ENCODE measurements at regions not wholly inside any gene's neighbourhood (a gene's known extent, or its start where the extent isn't known, plus 50 kb on each side); places are given as distances from the start of the nearest gene placed in this dataset.
"Not testable (repeated sequence)": the region's sequence is repeated elsewhere in the genome, so short reads cannot be mapped to it uniquely, and the experiment has no call there.

- DNase-seq (ENCODE audit: low spot score) = not testable (repeated sequence)
These were observed 71.7 kb downstream of the ZNF479 start for GRCh38 chr7:57060506-57060905.

DNA sequence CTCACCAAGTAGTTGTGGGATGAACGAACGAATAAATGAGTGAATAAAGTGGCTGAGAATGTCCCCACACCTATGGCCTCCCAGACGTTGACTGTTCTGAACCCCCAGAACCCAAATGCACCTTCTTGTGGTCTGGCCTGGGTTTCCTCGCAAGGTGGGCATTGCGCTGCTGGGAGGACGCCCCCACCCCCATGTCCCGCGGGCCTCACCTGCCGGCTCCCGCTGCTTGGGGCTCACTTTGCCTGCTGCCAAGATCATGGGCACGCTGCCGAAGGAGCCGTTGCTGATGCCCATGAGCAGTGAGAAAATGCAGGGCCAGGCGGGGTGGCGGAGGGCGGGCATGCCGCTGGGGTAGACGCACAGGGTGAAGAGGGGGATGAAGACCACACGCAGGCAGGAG is 115.9 kb downstream of the ZNF479 start:
- DNase-seq (ENCODE audit: low spot score) = not testable (repeated sequence)

- not testable (repeated sequence) for DNase-seq (ENCODE audit: low spot score)
These were observed 118.5 kb downstream of the ZNF479 start for GRCh38 chr7:57013707-57014106.

GRCh38 chr7:57012907-57013306 is 119.3 kb downstream of the ZNF479 start:
- DNase-seq (ENCODE audit: low spot score) = not testable (repeated sequence)

DNA sequence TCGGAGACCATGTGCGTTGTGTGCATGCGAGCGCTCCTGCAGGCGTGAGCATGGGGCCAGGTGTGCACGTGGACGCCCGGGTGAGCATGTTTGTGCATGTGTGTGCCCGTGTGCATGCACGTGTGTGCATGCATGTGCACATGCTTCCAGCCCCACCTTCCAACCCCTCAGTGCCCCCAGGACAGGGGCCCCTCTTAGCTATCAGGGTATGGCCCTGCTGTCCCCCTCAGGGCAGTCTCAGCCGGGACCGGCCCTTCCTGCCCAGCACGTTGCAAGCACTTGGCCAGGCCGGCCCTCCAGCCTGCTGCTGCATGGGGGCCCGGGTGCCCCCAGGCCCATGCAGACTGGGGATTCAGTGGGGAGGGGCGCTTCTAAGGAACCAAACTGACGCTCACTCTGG is 123.0 kb downstream of the ZNF479 start:
- not testable (repeated sequence) for DNase-seq (ENCODE audit: low spot score)

DNA sequence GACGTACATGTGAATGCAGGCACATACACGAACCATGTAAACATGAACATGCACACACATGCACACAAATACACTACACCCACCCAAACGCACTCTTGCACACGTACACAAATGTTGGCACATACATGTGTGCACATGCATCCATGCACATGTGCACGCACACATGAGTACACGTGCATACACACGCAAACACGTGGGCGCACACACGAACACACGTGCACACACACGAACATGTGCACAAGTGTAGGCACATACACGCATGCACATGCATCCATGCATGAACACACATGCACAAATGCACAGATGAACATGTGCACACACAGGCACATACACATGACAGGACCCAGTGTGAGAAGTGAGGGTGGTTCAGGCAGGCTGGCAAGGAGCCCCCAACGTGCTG is 126.3 kb downstream of the ZNF479 start:
- DNase-seq (ENCODE audit: low spot score) = not testable (repeated sequence)

DNA sequence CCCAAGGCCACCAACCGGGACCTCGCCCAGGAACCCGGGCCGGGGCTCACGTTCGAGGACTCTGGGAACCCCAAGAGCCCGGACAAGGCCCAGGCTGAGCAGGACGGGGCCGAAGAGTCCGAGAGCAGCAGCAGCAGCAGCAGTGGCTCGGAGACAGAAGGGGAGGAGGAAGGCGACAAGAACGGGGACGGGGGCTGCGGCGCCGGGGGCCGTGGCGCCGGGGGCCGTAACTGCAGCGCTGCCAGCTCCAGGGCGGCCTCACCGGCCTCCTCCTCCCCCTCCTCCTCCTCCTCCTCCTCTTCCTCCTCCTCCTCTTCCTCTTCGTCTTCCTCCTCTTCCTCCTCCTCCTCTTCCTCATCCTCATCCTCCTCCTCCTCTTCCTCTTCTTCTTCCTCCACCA is 128.4 kb downstream of the ZNF479 start:
- DNase-seq (ENCODE audit: low spot score) = not testable (repeated sequence)

GRCh38 chr7:57001926-57002325 is 130.3 kb downstream of the ZNF479 start:
- DNase-seq (ENCODE audit: low spot score) = not testable (repeated sequence)

- DNase-seq (ENCODE audit: low spot score) = not testable (repeated sequence)
These were observed 138.5 kb downstream of the ZNF479 start for GRCh38 chr7:56993779-56994178.

GRCh38 chr7:56957737-56958408 is 174.4 kb downstream of the ZNF479 start:
- DNase-seq (ENCODE audit: low spot score) = not testable (repeated sequence)

- not testable (repeated sequence) for DNase-seq (ENCODE audit: low spot score)
These were observed 175.2 kb downstream of the ZNF479 start for GRCh38 chr7:56957086-56957485.

- DNase-seq (ENCODE audit: low spot score) = not testable (repeated sequence)
These were observed 183.6 kb downstream of the ZNF479 start for GRCh38 chr7:56948390-56949379.

GRCh38 chr7:56940050-56940449 is 192.2 kb downstream of the ZNF479 start:
- DNase-seq (ENCODE audit: low spot score) = not testable (repeated sequence)

DNA sequence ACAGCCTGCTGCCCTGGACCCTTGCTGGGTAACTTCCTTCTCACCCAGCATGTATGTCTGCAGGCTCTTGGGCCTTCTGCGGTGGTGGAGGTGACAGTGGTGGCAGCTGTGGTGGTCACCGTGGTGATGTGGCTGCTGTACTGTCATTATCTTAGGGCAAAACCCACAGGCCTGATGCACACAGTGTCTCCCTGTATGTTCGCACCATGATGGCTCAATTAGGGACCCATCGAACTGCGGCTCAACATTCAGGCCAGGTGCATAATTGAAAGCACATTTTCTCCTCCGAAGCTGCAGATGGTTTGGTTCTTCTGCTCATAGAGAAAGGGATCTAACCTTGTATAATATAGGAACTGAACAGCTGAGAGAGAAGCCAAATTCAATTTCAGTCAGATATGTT is 208.3 kb downstream of the ZNF479 start:
- not testable (repeated sequence) for DNase-seq (ENCODE audit: low spot score)

DNA sequence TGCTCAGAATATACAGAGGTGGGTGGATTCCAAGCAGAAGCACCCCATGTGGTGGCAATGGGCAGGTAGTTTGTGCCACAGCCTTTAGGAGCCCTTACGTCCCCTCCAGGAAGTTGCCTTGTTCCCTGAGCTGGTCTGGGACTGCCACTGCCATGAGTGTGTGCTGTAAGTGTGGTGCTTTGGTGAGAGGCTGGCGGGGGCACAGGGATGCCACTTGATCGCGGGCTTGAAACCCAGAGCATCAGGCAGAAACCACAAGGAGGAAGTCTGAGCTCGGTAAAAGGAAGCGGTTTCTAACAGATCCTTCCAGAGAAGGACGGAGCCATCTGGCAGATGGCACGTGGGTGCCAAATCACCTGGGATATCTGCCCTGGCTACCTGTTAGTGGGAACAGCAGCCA is 221.3 kb downstream of the ZNF479 start:
- DNase-seq (ENCODE audit: low spot score) = not testable (repeated sequence)

DNA sequence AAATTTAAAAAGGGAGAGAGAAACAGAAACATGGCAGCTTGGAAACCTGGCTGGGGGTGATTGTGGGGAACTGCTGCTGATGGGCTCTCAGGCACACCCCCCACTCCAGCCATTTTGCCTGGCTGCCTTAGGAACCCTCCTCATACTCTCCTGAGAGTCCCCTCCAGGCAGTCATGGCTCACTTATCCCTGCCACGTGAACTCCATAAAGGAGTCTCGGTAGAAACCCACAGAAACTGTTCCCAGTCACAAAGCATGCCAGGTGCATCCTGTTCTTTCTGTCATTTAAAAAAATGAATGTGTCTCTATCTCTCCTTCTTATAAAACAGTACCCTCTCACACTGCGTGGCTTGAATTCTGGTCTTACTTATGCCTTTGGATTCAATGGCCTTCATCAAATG is 242.8 kb downstream of the ZNF479 start:
- DNase-seq (ENCODE audit: low spot score) = not testable (repeated sequence)

DNA sequence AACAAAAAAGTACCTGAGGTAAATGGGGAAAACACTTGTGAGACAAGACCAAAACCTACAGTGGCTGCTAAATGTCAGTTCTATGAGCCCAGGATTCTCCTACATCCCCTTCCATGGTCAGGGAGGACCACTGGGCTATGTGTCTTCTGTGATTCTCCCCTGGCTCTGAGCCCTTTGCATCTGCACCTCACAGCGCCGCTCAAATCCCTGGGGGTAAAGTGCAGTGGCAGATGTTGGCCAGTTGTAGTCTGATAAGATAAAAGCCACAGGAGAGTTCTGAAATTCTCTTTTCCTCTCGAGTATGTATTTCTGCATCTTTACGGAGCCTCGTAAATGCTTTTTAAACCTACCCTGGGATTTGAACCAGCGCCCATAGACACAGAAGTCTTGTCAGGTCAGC is 247.1 kb downstream of the ZNF479 start:
- DNase-seq (ENCODE audit: low spot score) = not testable (repeated sequence)

DNA sequence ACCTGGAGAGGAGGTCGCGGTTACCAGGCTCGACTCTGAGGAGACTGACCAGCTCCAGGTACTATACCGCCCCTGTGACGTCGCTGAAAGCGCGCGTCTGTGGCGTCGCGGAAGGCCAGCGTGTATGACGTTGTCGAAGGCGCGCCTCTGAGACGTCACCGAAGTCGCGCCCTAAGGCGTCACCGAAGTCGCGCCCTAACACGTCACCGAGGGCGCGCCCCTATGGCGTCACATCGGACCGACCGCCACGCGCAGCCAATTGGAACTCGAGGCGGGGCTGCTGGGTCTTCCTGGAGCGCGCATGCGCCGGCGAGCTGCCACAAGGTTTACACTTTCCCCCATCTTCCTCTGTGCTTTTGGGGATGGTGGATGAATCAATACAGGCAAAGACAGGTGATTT is 249.9 kb downstream of the ZNF479 start:
- DNase-seq (ENCODE audit: low spot score) = peak; percentile 6

All from H4 (cell line).